CMK (cell line): ENCODE measurements at regions not wholly inside any gene's neighbourhood (a gene's known extent, or its start where the extent isn't known, plus 50 kb on each side); places are given as distances from the start of the nearest gene placed in this dataset.

Experiments
- DNase-seq: peaks from one replicate; pipeline ENCODE4 v3.0.0-alpha.2; 2010; ENCODE audit warnings: low read depth

- DNase-seq: no peak
These were observed 52.5 kb upstream of the C9orf72 start for GRCh38 chr9:27625751-27626150.

- no peak for DNase-seq
These were observed 53.2 kb upstream of the C9orf72 start for GRCh38 chr9:27626244-27627187.

- DNase-seq: no peak
These were observed 53.9 kb upstream of the C9orf72 start for GRCh38 chr9:27627188-27627564.

GRCh38 chr9:27628311-27628710, 55.0 kb upstream of the C9orf72 start:
- DNase-seq: no peak

GRCh38 chr9:27629425-27629824, 56.1 kb upstream of the C9orf72 start:
- DNase-seq: no peak

- no peak for DNase-seq
These were observed 59.0 kb upstream of the C9orf72 start for GRCh38 chr9:27632254-27632653.

GRCh38 chr9:27633764-27634163, 60.5 kb upstream of the C9orf72 start:
- no peak for DNase-seq

- no peak for DNase-seq
These were observed 61.6 kb upstream of the C9orf72 start for GRCh38 chr9:27634879-27635278.

GRCh38 chr9:27638716-27639115, 65.4 kb upstream of the C9orf72 start:
- DNase-seq: no peak

- DNase-seq: no peak
These were observed 72.0 kb upstream of the C9orf72 start for GRCh38 chr9:27645161-27645840.

GRCh38 chr9:27653246-27653645, 80.0 kb upstream of the C9orf72 start:
- no peak for DNase-seq

GRCh38 chr9:27653957-27654356, 80.7 kb upstream of the C9orf72 start:
- no peak for DNase-seq

- DNase-seq: no peak
These were observed 81.5 kb upstream of the C9orf72 start for GRCh38 chr9:27654629-27655285.

- no peak for DNase-seq
These were observed 82.2 kb upstream of the C9orf72 start for GRCh38 chr9:27655441-27655840.

- no peak for DNase-seq
These were observed 85.7 kb upstream of the C9orf72 start for GRCh38 chr9:27659001-27659400.

- DNase-seq: no peak
These were observed 86.3 kb upstream of the C9orf72 start for GRCh38 chr9:27659571-27659970.

GRCh38 chr9:27660148-27660547, 86.9 kb upstream of the C9orf72 start:
- DNase-seq: no peak

- no peak for DNase-seq
These were observed 90.2 kb upstream of the C9orf72 start for GRCh38 chr9:27663526-27663925.

GRCh38 chr9:27664121-27664779, 91.0 kb upstream of the C9orf72 start:
- no peak for DNase-seq

- DNase-seq: no peak
These were observed 91.9 kb upstream of the C9orf72 start for GRCh38 chr9:27665136-27665535.

GRCh38 chr9:27668280-27668679, 95.0 kb upstream of the C9orf72 start:
- no peak for DNase-seq

GRCh38 chr9:27671636-27672035, 98.4 kb upstream of the C9orf72 start:
- DNase-seq: no peak
